ENCODE measurements at regions not wholly inside any gene's neighbourhood (a gene's known extent, or its start where the extent isn't known, plus 50 kb on each side); places are given as distances from the start of the nearest gene placed in this dataset.
A peak's percentile ranks its signal among the peaks of the same experiment; 100 is the strongest.
"Not testable (repeated sequence)": the region's sequence is repeated elsewhere in the genome, so short reads cannot be mapped to it uniquely, and the experiment has no call there.

DNA sequence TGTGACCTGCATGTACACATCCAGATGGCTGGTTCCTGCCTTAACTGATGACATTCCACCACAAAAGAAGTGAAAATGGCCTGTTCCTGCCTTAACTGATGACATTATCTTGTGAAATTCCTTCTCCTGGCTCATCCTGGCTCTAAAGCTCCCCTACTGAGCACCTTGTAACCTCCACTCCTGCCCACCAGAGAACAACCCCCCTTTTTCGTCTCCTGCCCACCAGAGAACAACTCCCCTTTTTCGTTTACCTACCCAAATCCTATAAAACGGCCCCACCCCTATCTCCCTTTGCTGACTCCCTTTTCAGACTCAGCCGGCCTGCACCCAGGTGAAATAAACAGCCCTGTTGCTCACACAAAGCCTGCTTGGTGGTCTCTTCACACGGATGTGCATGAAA is 212.2 kb downstream of the KITLG start:
- DNase-seq (ENCODE audit: low spot score) = not testable (repeated sequence)

DNA sequence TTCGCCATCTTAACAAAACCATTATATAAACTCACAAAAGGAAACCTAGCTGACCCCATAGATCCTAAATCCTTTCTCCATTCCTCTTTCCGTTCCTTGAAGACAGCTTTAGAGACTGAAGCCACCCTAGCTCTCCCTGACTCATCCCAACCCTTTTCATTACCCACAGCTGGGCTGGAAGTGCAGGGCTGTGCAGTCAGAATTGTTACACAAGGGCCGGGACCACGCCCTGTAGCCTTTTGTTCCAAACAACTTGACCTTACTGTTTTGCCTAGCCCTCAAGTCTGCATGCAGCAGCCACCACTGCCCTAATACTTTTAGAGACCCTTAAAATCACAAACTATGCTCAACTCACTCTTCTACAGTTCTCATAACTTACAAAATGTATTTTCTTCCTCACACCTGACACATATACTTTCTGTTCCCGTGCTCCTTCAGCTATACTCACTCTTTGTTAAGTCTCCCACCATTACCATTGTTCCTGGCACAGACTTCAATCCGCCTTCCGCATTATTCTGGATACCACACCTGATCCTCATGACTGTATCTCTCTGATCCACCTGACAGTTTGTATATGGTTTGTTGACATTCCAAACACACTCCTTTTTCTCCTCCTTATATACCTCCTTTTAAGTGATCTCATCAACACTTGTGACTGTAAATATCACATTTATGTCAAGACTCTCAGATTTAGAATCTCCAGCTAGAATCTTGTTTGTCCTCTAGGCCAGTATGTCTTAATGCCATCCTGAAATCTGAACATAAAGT is 208.7 kb downstream of the KITLG start:
- DNase-seq (ENCODE audit: low spot score) = no peak

DNA sequence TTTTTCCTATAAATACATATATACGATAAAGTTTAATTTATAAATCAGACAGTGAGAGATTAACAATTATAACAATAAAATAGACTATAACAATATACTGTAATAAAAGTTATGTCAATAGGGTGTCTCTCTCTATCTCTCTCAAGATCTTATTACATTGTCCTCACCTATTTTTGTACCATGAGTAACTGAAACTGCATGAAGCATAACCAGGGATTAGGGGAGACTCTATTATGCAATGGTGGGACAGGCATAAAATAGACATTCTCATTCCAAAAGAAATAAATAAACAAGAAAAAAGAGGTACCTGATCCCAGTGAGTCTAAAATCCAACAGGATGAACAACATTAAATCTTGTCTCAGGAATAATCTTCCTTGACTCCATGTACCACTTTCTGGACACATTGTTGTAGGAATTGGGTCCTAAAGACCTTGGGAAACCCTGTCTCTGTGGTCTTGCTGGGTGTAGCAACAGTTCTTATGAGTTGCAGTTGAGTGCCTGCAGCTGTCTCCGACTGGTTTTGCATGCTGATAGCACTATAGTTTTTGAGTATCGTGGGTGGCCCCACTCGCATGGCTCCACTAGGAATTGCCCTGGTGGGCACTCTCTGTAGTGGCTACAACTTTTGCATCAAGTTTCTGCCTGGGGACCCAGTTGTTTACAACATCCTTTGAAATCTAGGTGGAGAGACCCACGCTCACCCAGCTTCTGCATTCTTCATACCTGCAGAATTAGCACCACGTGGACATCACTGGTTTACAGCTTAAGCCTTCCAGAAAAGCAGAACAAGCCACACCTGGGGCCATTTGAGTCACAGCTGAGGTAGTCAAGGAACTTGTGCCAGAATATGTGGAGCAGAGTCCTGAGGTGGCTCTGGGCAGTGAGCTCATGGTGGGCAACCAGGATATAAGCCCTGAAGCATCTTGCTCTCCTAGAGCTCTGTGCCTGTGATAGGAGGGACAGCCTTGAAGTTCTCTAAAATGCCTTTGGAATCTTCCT is 204.7 kb downstream of the KITLG start:
- DNase-seq (ENCODE audit: low spot score) = no peak

DNA sequence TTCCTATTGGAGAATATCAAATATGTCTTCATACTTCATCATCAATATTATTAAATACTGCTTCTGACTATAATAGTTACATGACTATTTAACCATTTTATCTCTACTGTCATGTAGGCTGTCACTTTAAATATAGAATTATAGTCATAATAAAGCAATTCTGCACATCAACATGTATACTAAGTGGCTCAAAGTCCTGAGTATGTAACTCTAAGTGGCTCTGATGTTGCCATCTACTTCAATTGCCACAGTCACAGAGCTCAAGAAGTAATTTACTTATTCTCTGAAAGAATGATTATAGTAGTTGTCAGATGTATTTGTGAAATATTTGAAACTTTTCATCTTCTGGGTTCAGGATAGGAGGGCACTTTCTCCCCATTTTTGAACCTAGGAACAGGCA is 202.3 kb downstream of the KITLG start:
- no peak for DNase-seq (ENCODE audit: low spot score)

DNA sequence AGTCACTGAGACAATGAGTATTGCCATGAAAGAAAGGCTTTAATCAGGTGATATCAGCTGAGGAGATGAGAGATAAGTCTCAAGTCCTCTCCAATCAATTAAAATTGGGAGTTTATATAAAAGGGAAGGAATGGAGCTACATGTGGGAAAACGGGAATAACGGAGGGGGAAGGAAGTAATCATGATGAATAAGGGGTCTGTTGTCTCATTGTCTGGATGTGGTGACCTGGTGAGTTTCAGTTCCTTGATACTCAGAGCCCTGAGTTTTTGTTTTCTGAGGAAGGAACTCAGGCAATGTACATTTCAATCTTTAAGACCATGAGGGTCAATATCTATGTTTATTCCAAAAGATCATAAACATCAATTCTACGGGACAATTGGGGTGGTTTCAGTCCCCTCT is 198.8 kb downstream of the KITLG start:
- peak; percentile 10 for DNase-seq (ENCODE audit: low spot score)

DNA sequence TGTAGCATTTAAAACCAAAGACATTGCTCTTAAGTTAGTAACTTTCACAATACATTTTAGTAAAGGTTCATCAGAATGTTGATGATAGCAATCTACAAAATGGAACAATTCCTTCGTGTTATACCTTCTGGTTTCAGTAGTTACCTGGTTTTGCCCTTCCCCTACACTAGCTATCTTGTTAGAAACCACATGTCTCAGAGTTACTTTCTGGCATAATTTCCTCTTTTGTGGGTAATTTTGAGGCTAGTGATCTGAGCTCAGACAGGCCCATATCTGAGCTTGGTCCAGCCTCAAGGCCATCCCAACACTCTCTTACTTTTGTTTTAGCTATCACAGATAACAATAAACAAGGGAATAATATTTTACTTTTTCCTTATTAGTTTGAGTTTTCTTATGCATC is 196.9 kb downstream of the KITLG start:
- no peak for DNase-seq (ENCODE audit: low spot score)

DNA sequence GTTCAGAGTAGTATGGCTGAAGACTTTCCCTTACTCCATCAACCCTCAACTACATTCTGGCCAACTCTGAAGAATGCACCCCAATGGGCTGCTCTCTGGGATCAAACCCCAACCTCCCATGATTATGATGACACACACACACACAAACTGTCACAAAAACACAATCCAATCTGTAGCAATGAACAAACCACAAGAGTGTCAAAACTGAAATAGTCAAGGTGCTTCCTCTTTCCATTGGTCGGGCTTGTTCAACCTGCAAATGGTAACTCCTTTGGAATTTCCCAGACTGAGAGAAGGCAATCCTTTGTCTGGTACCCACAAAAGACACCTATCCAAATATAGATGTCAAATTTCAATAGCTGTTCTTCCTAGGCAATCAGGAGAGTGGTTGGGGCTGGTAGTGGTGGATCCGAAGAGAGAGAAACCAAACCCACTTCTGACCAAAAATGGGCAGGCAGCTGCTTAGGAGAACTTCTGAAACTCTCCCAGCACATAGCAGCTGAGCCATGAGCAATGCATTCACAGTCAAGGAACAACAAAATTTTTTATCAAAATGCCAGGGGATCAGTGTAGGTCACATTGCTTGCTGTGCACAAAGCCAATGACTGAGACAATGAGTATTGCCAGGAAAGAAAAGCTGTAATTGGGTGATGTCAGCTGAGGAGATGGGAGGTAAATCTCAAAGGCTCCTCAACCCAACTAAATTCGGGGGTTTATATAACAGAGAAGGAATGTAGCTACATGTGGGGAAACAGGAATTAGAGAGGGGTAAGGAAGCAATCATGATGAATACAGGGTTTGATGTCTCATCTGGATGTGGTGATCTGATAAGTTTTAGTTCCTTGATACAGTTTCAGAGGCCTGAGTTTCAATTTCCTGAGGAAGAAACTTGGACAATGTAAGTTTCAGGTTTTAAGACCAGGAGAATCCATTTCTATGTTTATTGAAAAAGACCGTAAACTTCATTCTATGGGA is 191.4 kb downstream of the KITLG start:
- no peak for DNase-seq (ENCODE audit: low spot score)

DNA sequence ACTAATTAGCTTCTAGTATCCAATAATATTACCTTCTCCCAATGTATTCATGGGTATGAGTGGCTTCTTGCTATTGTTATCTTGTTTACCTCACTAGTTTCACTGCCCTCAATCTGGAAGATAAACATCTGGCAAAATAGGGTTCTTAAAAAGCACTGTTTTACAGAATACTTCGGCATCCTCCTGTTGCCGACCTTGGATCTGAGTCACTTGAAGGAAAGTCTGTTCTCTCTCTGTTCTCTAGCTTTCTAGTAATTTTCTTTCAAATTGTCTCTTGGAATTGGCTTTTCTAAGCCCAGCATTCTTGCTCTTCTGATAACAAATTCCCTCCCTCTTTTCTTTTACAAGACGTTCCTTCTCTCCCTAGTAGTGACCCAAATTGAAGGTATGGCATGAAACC is 189.5 kb downstream of the KITLG start:
- no peak for DNase-seq (ENCODE audit: low spot score)

DNA sequence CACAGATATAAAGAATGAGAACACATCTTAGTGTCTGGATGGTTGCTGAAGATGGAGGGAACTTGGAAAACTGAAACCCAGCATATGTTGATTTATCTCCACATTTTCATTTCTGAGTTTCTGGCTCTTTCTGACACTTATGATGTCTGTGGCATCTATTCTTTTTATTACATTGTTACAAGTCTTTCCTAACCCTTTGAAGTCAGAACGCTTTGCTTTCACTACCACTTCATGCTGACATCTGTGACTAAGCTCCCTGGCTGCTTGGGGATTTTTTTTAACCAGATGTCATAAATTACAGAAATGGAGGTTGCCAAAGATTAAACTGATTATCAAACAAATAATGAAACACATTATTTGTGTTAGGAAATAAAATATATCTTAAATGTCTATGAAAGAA is 188.7 kb downstream of the KITLG start:
- DNase-seq (ENCODE audit: low spot score) = no peak

DNA sequence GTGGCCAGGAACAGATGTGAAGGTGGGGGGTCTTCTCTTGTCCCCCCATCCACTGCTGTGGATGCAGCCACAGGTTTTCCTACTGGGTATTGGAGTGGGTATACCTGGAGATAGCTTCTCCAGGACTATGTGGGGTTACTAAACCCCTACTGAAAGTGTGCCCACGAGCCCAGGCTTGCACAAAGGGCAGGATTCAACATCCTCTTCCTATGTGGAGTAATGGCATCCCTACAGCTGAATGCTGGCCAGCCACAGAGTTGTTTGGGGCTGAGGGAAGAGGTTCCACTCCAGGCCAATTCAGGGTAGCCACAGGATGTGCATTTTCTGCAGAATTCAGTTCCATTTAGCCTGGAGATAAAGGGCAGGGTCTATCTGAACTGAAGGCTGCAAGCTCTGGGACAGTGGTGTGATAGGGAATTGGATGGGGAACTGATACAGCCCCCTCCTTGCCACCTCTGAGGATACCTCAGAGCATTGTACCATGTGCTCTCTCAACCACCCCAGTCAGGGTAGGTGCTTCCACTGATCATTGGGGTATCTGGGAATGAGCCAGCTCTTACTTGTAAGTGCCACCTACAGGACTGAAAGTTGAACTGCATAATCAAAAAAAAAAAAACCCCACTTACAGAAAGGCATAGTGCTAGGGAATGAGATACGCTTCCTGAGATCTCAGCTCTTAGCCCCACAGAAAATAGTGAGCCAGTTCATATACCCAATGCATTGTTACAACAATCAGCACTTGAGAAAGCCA is 187.1 kb downstream of the KITLG start:
- no peak for DNase-seq (ENCODE audit: low spot score)

DNA sequence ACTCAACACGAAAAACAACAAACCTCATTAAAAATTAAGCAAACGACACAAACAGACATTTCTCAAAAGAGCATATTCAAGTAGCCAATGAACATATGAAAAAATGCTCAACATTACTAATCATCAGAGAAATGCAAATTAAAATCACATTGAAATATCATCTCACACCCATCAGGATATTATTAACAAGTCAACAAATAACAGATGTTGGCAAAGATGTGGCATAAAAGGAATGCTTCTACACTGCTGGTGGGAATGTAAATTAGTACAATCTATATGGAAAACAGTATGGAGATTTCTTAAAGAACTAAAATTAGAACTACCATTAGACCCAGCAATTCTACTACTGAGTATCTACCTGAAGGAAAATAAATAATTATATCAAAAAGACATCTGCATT is 182.2 kb downstream of the KITLG start:
- no peak for DNase-seq (ENCODE audit: low spot score)

DNA sequence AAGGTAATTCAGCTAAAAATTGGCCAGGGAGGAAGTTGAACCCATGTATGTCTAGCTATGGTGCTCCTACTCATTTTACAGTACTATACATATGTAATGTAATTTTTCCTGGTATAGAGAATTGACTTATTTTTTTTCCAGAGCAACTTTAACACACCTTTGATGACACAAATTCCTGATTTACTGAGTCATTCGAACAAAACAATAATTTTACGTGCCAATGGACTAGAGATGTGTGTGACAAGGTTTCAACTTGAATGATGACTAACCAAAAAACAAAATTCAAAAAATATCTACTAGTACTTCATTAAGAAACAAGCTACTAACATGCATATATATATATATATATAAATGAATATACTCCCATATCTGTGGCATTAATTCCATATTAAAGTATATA is 180.5 kb downstream of the KITLG start:
- DNase-seq (ENCODE audit: low spot score) = no peak

DNA sequence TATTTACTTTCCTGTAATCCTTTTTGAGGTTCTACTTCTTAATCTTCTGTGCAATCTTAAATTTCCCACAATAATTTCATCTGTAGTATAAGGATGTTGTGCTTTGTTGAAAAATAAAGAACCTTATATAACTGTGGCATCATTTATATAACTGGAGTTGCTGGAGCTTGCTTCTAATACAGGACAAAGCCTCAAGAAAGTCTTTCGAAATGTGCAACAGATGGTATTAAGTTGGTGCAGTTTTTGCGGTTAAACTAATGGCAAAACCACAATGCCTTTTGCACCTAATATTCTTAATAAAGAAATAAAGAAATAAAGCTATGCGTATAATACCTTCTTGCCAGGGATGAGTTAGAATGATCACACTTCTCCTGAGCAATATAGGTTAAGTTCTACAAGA is 180.0 kb downstream of the KITLG start:
- DNase-seq (ENCODE audit: low spot score) = no peak

DNA sequence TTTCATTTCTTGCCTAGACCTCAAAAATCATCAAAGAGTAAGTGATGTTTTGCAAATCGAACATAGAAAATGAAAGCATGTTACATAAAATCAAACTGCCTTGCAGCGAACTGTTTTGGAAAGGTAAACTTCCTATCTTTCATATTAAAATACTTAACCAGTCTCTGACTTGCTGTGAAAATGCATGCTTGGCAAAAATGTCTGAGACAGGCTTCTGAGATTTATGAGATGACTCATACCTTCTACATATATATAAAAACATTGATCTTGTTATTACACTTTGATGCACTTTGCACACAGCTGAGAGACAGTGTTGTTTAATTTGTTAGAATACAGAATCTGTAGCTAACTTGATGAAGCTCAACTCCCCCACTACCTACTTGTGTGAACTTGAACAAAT is 179.1 kb downstream of the KITLG start:
- DNase-seq (ENCODE audit: low spot score) = no peak

DNA sequence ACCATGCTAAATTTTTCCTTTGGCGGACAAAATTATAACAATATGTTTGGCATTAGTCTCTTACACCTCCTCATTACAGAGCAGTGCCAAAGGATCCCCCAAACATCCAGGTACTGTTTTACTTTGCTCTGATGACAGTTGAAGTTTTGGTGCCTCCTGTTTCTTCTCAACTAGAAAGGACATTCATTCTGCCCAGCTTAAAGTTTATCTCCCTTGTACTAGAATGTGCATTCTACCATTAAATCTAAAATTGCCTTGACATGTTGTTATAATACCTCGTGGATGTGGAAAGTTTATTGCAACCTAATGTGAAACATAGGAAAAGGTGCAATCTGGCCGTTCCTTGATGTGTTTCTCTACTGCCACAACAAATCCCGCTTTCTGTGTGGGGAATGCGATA is 173.4 kb downstream of the KITLG start:
- no peak for DNase-seq (ENCODE audit: low spot score)

DNA sequence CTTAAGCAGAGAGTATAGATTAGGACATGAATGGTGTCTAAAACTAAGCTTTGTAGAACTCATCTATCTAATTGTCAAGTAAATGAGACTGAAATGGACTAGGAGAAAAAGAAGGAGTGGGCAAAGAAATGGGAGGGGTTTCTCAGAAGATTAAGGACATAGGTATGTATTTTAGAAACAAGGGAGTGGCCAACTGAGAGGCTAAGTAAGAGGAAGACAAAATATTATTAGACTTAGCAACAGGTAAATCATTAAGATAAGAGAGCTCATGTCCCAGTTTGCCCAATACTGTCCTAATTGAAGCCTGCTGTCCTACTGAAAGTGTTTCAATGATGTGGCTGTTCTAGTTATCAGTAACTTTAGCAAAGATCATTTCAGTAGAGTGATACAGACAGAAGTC is 171.4 kb downstream of the KITLG start:
- DNase-seq (ENCODE audit: low spot score) = no peak

DNA sequence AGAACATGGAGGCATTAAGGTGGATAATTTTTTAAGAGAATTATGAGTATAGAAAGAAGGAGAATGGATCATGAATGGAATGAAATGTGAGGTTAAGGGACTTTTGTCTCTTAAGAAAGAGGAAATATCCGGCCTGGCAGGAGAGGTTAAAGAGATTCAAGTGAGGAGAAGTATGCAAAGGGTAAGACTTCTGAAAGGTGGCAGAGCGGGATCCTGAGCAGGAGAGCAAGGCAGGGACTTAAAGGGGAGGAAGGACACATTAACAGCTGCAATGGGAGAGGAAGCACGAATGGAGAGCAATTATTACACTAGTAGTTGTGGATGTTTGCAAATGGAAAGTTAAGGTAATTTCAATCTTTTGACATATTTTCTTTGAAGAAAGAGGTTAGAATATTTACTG is 171.0 kb downstream of the KITLG start:
- no peak for DNase-seq (ENCODE audit: low spot score)

DNA sequence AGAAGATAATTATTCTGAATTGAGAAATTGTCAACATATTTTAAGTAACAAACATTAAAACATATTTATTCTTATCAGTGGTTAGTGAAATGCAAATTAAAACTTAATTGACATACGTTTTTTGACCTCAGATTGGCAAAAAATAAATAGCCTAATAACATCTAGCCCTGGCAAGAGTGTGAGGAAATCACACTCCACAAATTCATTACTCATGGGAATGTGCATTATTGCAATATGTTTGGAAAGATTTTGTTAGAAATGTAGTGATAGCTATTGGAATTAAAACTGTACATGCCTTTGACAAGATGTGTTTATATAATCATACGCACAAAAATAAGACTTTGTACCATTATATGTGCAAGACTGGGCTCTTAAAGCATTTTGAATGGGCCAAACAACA is 168.6 kb downstream of the KITLG start:
- DNase-seq (ENCODE audit: low spot score) = no peak

DNA sequence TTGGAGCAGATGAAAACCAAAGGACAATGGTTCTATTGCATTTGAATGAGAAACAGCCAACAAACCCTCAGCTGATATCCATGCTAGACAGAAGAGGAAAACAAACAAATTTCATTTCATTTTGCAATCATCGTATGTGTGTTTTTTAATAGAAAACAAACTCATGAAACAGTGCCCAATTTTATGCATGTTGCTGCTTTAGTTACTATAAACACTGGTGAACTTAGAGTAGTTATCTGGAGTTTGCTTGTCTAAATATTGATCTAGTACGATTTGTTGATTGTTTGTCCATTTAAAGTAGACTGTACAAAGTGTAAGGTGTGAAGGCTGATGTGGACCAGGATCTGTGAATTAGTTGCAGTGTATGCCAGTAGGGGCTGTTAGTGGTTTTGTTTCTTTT is 166.6 kb downstream of the KITLG start:
- DNase-seq (ENCODE audit: low spot score) = no peak

DNA sequence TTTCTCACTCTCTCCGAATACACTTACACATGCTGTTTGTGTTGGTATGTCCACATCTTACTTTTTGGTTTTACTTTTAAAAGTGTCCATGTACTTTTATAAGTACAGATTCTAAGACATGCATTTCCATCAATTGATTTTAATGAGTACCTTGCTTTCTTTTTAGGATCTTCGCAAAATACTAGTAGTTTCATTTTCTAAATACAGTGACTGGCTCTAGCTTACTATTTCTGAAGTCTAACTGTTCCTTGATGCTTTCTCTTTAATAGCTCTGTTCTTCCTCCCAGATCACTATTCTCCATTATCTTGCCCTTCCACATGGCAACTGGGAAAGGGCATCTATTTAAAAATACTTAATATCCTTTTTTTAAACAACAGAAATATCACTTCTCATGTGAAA is 164.1 kb downstream of the KITLG start:
- no peak for DNase-seq (ENCODE audit: low spot score)

DNA sequence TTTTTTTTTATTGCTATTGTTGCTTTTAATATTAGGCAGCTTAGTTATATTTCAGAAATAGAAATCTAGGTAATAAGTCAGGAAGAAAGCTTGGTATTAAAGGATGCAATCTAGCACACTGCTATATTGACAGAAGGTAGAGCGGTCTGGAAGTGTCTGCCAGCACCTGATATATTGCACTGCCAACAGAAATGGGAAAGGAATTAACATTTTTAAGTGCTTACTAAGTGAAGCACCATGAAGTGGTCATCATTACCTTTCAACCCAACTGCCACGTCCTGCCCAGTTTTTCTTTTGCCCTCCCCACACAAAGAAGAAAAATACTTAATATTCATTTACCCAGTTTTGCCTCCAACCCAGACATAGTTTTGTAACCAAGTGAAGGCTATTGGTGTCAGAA is 163.5 kb downstream of the KITLG start:
- DNase-seq (ENCODE audit: low spot score) = no peak

Measured in Ammon's horn (tissue), 1 donor.